Testis (tissue), 2 donors: ENCODE measurements at regions not wholly inside any gene's neighbourhood (a gene's known extent, or its start where the extent isn't known, plus 50 kb on each side); places are given as distances from the start of the nearest gene placed in this dataset.
"Not testable (repeated sequence)": the region's sequence is repeated elsewhere in the genome, so short reads cannot be mapped to it uniquely, and the experiment has no call there.

Source experiments
- DNase-seq: peaks from one replicate; pipeline ENCODE4 v3.0.0-alpha.2; 2019
- H3K27ac ChIP-seq, 2 donors: fragments of 200-600 bp; sonication (generic); one replicate each; pipeline ENCODE4 v1.5.1; 2019
- H3K27me3 ChIP-seq: fragments of 200-600 bp; sonication (generic); one replicate; pipeline ENCODE4 v1.5.1; 2019
- H3K36me3 ChIP-seq: fragments of 200-600 bp; sonication (generic); one replicate; pipeline ENCODE4 v1.5.1; 2017; ENCODE audit warnings: low read depth; ENCODE audit errors: missing control alignments
- H3K4me1 ChIP-seq: fragments of 200-600 bp; sonication (generic); one replicate; pipeline ENCODE4 v1.5.1; 2019
- H3K4me3 ChIP-seq, 2 donors: fragments of 200-600 bp; sonication (generic); one replicate each; pipeline ENCODE4 v1.5.1; 2017 to 2019
- H3K9me3 ChIP-seq: fragments of 200-600 bp; sonication (generic); one replicate; pipeline ENCODE4 v1.5.1; 2017
- CTCF ChIP-seq, 3 experiments: fragments of 450-650 bp in 2 of 3; fragments of 200-600 bp in 1 of 3; sonication (generic) in 1 of 3; IDR thresholded peaks; one replicate each; pipeline ENCODE4 v1.5.1; 2016 to 2019; ENCODE audit warnings: antibody characterized with exemption in 3 of 3, mild to moderate bottlenecking in 2 of 3, moderate library complexity in 1 of 3
- POLR2A ChIP-seq: fragments of 450-650 bp; IDR thresholded peaks from one replicate; pipeline ENCODE4 v1.6.1; 2017; ENCODE audit warnings: antibody characterized with exemption, mild to moderate bottlenecking, moderate library complexity
- WGBS, 2 donors: methylation state at CpG; one replicate each; pipeline ENCODE4 v1.1.5; 2018; 5-methylcytosine and 5-hydroxymethylcytosine counted together
- intact Hi-C: fragments of 100-400 bp; cut with DNase I; formaldehyde crosslinking; loops from one replicate; pipeline ENCODE4 v1.15.1; 2023; ENCODE audit warnings: low total_unique reads

- WGBS, 2 donors: 62 to 73% methylated on average over 1 of the region's 1 CpG
- intact Hi-C loops: no loop called here
- Histone ChIP-seq H3K36me3 (no peaks in the 10 kb centered on the region), H3K9me3 (no peaks in the 10 kb centered on the region), H3K4me1 (no peaks in the 10 kb centered on the region), H3K27ac (no peak overlapping the region), H3K27me3 (no peaks in the 10 kb centered on the region), H3K4me3 (no peak overlapping the region)
- TF ChIP-seq POLR2A: no peak
- TF ChIP-seq CTCF (IDR thresholded peaks at IDR 0.05): no peak
- DNase-seq: no peak
These were observed 74.6 kb upstream of the ARRDC3 start for GRCh38 chr5:91457681-91458058.

GRCh38 chr5:91456928-91457680 lies 74.0 kb upstream of the ARRDC3 start:
- TF ChIP-seq POLR2A (no peak), CTCF (IDR thresholded peaks at IDR 0.05) (no peak)
- 60 to 72% methylated on average over 2 of the region's 2 CpGs for WGBS, 2 donors
- intact Hi-C loops: no loop called here
- Histone ChIP-seq H3K4me1 (no peaks in the 10 kb centered on the region), H3K4me3 (no peak overlapping the region), H3K9me3 (no peaks in the 10 kb centered on the region), H3K36me3 (no peaks in the 10 kb centered on the region), H3K27me3 (no peaks in the 10 kb centered on the region), H3K27ac (no peak overlapping the region)
- no peak for DNase-seq

- H3K9me3 ChIP-seq: no peaks in the 10 kb centered on the region
- no peak for DNase-seq
- no peaks in the 10 kb centered on the region for H3K4me1 ChIP-seq
- no peak overlapping the region for H3K27ac ChIP-seq
- TF ChIP-seq POLR2A (no peak), CTCF (IDR thresholded peaks at IDR 0.05) (no peak)
- H3K36me3 ChIP-seq: no peaks in the 10 kb centered on the region
- 89 to 100% methylated on average over 1 of the region's 1 CpG for WGBS, 2 donors
- H3K4me3 ChIP-seq: no peak overlapping the region
- no peaks in the 10 kb centered on the region for H3K27me3 ChIP-seq
- intact Hi-C loops: no loop called here
These were observed 66.0 kb upstream of the ARRDC3 start for GRCh38 chr5:91449083-91449482.

GRCh38 chr5:91448079-91448478 lies 65.0 kb upstream of the ARRDC3 start:
- H3K36me3 ChIP-seq, intact Hi-C loops, H3K4me1 ChIP-seq, H3K9me3 ChIP-seq, H3K27ac ChIP-seq, H3K27me3 ChIP-seq, H3K4me3 ChIP-seq, DNase-seq: not testable (repeated sequence)
- WGBS, 2 donors: 92 to 98% methylated on average over 2 of the region's 2 CpGs

- intact Hi-C loops, H3K4me1 ChIP-seq, H3K27me3 ChIP-seq, H3K9me3 ChIP-seq, H3K36me3 ChIP-seq, DNase-seq, H3K4me3 ChIP-seq, H3K27ac ChIP-seq: not testable (repeated sequence)
- WGBS, 2 donors: 94% methylated on average over 3 of the region's 3 CpGs
These were observed 63.8 kb upstream of the ARRDC3 start for GRCh38 chr5:91446880-91447279.
